BE2C (cell line): ENCODE measurements at regions not wholly inside any gene's neighbourhood (a gene's known extent, or its start where the extent isn't known, plus 50 kb on each side); places are given as distances from the start of the nearest gene placed in this dataset.

Experiments
- DNase-seq: peaks from one replicate; pipeline ENCODE4 v3.0.0-alpha.2; 2020
- H3K27me3 ChIP-seq: fragments of 250-450 bp; sonication (Bioruptor Pico); 2 replicates; pipeline ENCODE4 v1.5.1; 2020; ENCODE audit warnings: mild to moderate bottlenecking
- H3K36me3 ChIP-seq: fragments of 250-450 bp; sonication (Bioruptor Pico); 2 replicates; pipeline ENCODE4 v1.5.1; 2020; ENCODE audit warnings: mild to moderate bottlenecking
- H3K4me1 ChIP-seq: fragments of 250-450 bp; sonication (Bioruptor Pico); 2 replicates; pipeline ENCODE4 v1.5.1; 2020
- H3K4me3 ChIP-seq: 2 replicates; pipeline ENCODE4 v1.5.1; 2011; ENCODE audit warnings: low read depth, low read length
- H3K9me3 ChIP-seq: fragments of 250-450 bp; sonication (Bioruptor Pico); 2 replicates; pipeline ENCODE4 v1.5.1; 2020
- TF ChIP-seq, protein P1 (sequence below): IDR thresholded peaks from 2 replicates; pipeline ENCODE4 v1.5.1; 2012; ENCODE audit warnings: mild to moderate bottlenecking, low read depth, low read length

DNA sequence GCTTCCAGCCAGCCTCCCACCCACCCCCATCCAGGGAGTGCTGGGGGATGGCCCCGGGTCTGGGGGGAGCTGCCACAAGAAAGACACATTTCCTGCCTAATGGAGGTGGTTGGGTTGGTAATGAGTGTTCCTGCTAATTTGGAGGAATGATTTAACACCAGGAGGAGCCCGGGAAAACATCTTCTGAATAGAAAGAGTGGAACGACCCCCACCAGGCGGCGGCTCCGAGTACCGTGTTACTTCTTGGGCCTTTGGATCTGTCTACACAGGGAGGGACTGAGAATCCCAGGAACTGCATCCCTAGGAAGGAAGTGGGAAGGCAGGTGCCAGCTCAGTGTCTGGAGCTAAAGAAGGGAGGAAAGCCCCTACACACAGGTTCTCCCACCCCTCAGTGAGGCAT lies 64.6 kb downstream of the TSPAN17 start:
- no peaks in the 10 kb centered on the region for H3K9me3 ChIP-seq
- TF ChIP-seq, protein P1, sequence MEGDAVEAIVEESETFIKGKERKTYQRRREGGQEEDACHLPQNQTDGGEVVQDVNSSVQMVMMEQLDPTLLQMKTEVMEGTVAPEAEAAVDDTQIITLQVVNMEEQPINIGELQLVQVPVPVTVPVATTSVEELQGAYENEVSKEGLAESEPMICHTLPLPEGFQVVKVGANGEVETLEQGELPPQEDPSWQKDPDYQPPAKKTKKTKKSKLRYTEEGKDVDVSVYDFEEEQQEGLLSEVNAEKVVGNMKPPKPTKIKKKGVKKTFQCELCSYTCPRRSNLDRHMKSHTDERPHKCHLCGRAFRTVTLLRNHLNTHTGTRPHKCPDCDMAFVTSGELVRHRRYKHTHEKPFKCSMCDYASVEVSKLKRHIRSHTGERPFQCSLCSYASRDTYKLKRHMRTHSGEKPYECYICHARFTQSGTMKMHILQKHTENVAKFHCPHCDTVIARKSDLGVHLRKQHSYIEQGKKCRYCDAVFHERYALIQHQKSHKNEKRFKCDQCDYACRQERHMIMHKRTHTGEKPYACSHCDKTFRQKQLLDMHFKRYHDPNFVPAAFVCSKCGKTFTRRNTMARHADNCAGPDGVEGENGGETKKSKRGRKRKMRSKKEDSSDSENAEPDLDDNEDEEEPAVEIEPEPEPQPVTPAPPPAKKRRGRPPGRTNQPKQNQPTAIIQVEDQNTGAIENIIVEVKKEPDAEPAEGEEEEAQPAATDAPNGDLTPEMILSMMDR = no peak
- no peak for DNase-seq
- no peaks in the 10 kb centered on the region; the same call in 1 of the 2 replicates for H3K4me1 ChIP-seq
- no peaks in the 10 kb centered on the region for H3K36me3 ChIP-seq
- no peaks in the 10 kb centered on the region for H3K27me3 ChIP-seq
- H3K4me3 ChIP-seq = no peak overlapping the region

DNA sequence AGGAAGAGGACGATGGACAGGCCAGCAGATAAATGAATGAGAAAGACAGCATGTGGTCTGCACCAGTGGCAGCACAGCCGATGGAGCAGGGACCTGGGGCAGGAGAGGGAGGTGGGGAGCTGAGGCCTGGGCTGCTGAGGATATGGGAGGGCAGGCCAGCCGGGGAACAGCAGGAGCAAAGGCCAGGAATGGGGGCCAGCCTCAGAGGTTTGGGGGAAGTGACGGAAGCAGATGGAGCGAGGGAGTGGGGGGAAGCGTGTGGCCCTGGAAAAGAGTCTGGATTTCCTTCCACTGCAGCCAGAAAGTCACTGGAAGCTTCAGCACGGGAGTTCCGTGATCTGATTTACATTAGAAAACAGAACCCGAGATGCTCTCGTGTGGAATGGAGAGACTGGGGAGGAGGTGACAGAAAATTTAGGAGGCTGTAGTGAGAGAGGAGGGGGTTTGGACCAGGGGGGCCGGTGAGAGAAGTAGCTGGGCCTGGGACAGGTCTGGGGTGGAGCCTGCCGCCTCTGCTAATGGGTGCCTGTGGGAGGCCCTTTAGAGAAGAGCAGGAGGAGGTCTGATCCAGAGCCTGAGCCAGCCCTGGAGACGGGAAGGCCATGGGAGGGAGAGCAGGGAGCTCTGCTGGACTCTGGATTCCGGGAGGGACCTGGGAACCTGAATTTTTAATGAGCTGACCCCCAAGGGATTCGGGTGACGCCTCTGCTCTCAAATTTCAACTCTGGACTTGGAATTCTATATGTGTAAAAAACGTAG lies 65.4 kb downstream of the TSPAN17 start:
- no peaks in the 10 kb centered on the region; the same call in none of the 2 replicates for H3K4me1 ChIP-seq
- DNase-seq = no peak
- H3K9me3 ChIP-seq = no peaks in the 10 kb centered on the region
- no peak overlapping the region for H3K4me3 ChIP-seq
- no peaks in the 10 kb centered on the region for H3K27me3 ChIP-seq
- TF ChIP-seq, protein P1 = no peak
- no peaks in the 10 kb centered on the region for H3K36me3 ChIP-seq

DNA sequence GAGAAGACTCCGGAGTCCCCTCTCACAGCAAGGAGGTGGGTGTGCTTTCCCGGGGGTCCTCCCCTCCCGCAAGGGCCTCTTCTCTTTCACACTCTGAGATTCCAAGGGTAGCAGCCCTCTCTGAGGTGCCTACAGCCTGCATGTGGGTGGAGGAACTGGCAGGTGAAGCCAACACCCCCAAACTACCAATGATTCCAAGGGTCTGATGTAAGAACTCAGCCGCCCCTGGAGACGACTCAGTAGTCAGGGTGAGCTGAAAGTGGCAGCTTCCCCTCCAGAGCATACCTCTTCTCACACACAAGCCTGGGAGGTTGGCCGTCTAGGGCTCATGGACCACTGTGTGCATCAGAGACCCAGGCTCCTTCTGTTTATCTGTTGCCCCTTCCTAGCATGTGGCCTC lies 66.1 kb downstream of the TSPAN17 start:
- H3K4me3 ChIP-seq = no peak overlapping the region
- no peaks in the 10 kb centered on the region for H3K9me3 ChIP-seq
- TF ChIP-seq, protein P1 = no peak
- H3K27me3 ChIP-seq = no peaks in the 10 kb centered on the region
- H3K4me1 ChIP-seq = no peaks in the 10 kb centered on the region; the same call in none of the 2 replicates
- DNase-seq = no peak
- no peaks in the 10 kb centered on the region for H3K36me3 ChIP-seq

DNA sequence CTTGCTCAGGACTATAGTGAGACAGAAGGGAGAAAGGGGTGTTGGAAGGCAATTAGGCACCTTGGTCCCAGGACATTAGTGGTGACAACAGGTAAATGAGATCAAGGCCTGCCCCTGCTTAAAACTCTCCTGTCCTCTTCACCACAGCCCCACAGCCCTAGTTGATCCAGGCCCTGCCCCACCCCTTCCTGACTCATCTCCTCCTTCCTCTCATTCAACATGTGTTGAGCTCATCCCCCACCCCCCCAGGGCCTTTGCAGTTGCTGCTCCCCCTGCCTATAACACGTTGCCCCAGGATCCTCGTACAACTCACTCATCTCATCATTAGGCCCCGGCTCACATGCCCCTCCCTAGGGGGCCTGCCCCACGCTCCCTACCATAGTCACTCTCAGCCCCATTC lies 66.8 kb downstream of the TSPAN17 start:
- TF ChIP-seq, protein P1 = no peak
- Histone ChIP-seq H3K9me3 (no peaks in the 10 kb centered on the region), H3K4me1 (peaks cover under 1% of the 10 kb centered on the region), H3K27me3 (no peaks in the 10 kb centered on the region), H3K36me3 (no peaks in the 10 kb centered on the region), H3K4me3 (no peak overlapping the region)
- DNase-seq = no peak

GRCh38 chr5:176716320-176716719 lies 69.0 kb downstream of the TSPAN17 start:
- TF ChIP-seq, protein P1 = no peak
- peak; percentile 75 for DNase-seq
- H3K27me3 ChIP-seq = no peaks in the 10 kb centered on the region
- H3K9me3 ChIP-seq = no peaks in the 10 kb centered on the region
- H3K4me3 ChIP-seq = no peak overlapping the region
- H3K36me3 ChIP-seq = no peaks in the 10 kb centered on the region
- H3K4me1 ChIP-seq = peaks cover 7% of the 10 kb centered on the region

GRCh38 chr5:176719113-176719739 lies 71.9 kb downstream of the TSPAN17 start:
- TF ChIP-seq, protein P1 = no peak
- no peaks in the 10 kb centered on the region for H3K27me3 ChIP-seq
- peaks cover 15% of the 10 kb centered on the region for H3K4me1 ChIP-seq
- H3K9me3 ChIP-seq = no peaks in the 10 kb centered on the region
- H3K4me3 ChIP-seq = no peak overlapping the region
- H3K36me3 ChIP-seq = no peaks in the 10 kb centered on the region
- no peak for DNase-seq
